Adipocyte (in vitro differentiated cells): ENCODE measurements at regions not wholly inside any gene's neighbourhood (a gene's known extent, or its start where the extent isn't known, plus 50 kb on each side); places are given as distances from the start of the nearest gene placed in this dataset.

Experiments
- DNase-seq: peaks from one replicate; pipeline ENCODE4 v3.0.0-alpha.2; 2015; ENCODE audit warnings: low read depth
- H3K27me3 ChIP-seq: replicated peaks from 2 replicates; pipeline ENCODE4 v1.7.0; 2013; ENCODE audit warnings: mild to moderate bottlenecking, low read length, moderate library complexity; ENCODE audit not compliant: control insufficient read depth, insufficient read depth
- H3K36me3 ChIP-seq: 2 replicates; pipeline ENCODE4 v1.7.0; 2013; ENCODE audit warnings: low read length, mild to moderate bottlenecking, moderate library complexity; ENCODE audit not compliant: control insufficient read depth, insufficient read depth, severe bottlenecking
- H3K4me1 ChIP-seq: 2 replicates; pipeline ENCODE4 v1.7.0; 2013; ENCODE audit warnings: mild to moderate bottlenecking, low read length, moderate library complexity; ENCODE audit not compliant: control insufficient read depth, insufficient read depth
- H3K4me3 ChIP-seq: 2 replicates; pipeline ENCODE4 v1.7.0; 2013; ENCODE audit warnings: mild to moderate bottlenecking, low read length, moderate library complexity
- H3K9ac ChIP-seq: 2 replicates; pipeline ENCODE4 v1.7.0; 2013; ENCODE audit warnings: mild to moderate bottlenecking, low read length, moderate library complexity
- H3K9me3 ChIP-seq: 2 replicates; pipeline ENCODE4 v1.7.0; 2013; ENCODE audit warnings: mild to moderate bottlenecking, low read length, moderate library complexity; ENCODE audit not compliant: control insufficient read depth

DNA sequence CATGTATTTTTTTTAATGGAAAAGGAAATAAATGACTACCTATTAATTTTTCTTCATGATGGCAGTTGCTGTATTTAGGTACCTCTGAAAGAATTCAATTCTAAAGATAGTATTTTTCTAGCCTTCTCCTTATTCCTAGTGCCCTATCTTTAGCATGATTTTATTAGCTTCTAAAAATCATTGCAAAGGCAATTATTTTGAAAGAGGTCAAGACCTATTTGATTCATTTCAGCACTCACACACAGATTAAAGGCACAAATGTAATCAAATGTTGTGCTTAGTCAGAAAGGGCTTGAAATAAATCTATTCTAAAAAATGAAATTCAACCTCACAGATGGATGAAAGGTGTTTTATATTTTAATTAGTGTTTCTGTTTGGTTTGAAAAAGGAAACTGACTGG is 74.8 kb upstream of the POF1B start:
- H3K9ac ChIP-seq, result no peak overlapping the region
- H3K9me3 ChIP-seq, result no peaks in the 10 kb centered on the region
- H3K4me1 ChIP-seq, result no peaks in the 10 kb centered on the region
- H3K27me3 ChIP-seq, result peaks cover 2% of the 10 kb centered on the region
- H3K4me3 ChIP-seq, result no peak overlapping the region
- H3K36me3 ChIP-seq, result no peaks in the 10 kb centered on the region
- no peak for DNase-seq

DNA sequence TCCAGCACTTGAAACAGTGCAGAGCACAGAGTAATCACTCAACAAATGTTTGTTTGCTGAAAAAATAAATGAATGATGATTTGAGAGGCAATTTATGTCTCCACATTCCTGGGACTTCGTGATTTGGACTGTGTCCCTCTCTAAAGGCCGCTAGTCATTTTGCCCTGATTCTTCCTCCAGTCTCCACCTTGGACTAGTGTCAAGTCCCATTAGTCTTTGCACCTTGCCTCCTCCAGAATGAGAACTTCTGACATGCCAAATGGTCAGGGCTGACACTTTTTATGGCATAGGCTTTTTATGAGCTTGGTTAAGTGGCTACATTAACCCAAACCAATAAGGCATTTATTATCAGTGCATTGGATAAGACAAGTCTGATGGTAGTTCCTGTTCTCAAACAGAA is 65.1 kb upstream of the POF1B start:
- H3K4me1 ChIP-seq, result no peaks in the 10 kb centered on the region
- H3K36me3 ChIP-seq, result no peaks in the 10 kb centered on the region
- no peak overlapping the region for H3K9ac ChIP-seq
- H3K4me3 ChIP-seq, result no peak overlapping the region
- no peaks in the 10 kb centered on the region for H3K27me3 ChIP-seq
- peaks cover 29% of the 10 kb centered on the region for H3K9me3 ChIP-seq
- DNase-seq, result no peak
